ENCODE measurements at regions not wholly inside any gene's neighbourhood (a gene's known extent, or its start where the extent isn't known, plus 50 kb on each side); places are given as distances from the start of the nearest gene placed in this dataset.

GRCh38 chr6:137343241-137343640, 124.1 kb upstream of the IFNGR1 start:
- POLR2A ChIA-PET = no interaction called here
- intact Hi-C loops (cut with micrococcal nuclease) = loop anchor here (10.0 kb wide), 1 partner anchor 302 kb away; no protein-coding TSS in a partner anchor
- no peak for TF ChIP-seq CTCF (IDR thresholded peaks at IDR 0.05)
- Mint-ChIP-seq H3K27me3 (no peaks in the 10 kb centered on the region), H3K27ac (no peak overlapping the region), H3K9me3 (no peaks in the 10 kb centered on the region), H3K4me3 (peak overlapping the region; percentile 65), H3K36me3 (ENCODE audit: low read depth) (no peaks in the 10 kb centered on the region), H3K4me1 (ENCODE audit: low read depth) (peaks cover 5% of the 10 kb centered on the region)
- CTCF ChIA-PET = interaction anchor here (1.1 to 4.0 kb wide), 4 partner anchors 11 to 246 kb away, joined by 3 to 46 read pairs (median 10); no protein-coding TSS in a partner anchor
- ATAC-seq (no peak), DNase-seq (no peak)

GRCh38 chr6:137342607-137343190, 123.5 kb upstream of the IFNGR1 start:
- ATAC-seq (no peak), DNase-seq (no peak)
- TF ChIP-seq CTCF (IDR thresholded peaks at IDR 0.05) = no peak
- intact Hi-C loops (cut with micrococcal nuclease) = loop anchor here (1.0 to 10.0 kb wide), 2 partner anchors 73 to 302 kb away; no protein-coding TSS in a partner anchor
- POLR2A ChIA-PET = no interaction called here
- peak overlapping the region; percentile 7 for H3K27ac Mint-ChIP-seq
- H3K36me3 Mint-ChIP-seq (ENCODE audit: low read depth) = no peaks in the 10 kb centered on the region
- no peaks in the 10 kb centered on the region for H3K27me3 Mint-ChIP-seq
- peak overlapping the region; percentile 65 for H3K4me3 Mint-ChIP-seq
- peaks cover 5% of the 10 kb centered on the region for H3K4me1 Mint-ChIP-seq (ENCODE audit: low read depth)
- CTCF ChIA-PET = interaction anchor here (0.9 to 4.0 kb wide), 16 partner anchors 10 to 665 kb away, joined by 3 to 46 read pairs (median 4); no protein-coding TSS in a partner anchor
- H3K9me3 Mint-ChIP-seq = no peaks in the 10 kb centered on the region

GRCh38 chr6:137341681-137342195, 122.6 kb upstream of the IFNGR1 start:
- CTCF ChIA-PET = interaction anchor here (0.9 to 4.0 kb wide), 17 partner anchors 8 to 666 kb away, joined by 3 to 46 read pairs (median 3); no protein-coding TSS in a partner anchor
- Mint-ChIP-seq H3K9me3 (no peaks in the 10 kb centered on the region), H3K27me3 (no peaks in the 10 kb centered on the region), H3K36me3 (ENCODE audit: low read depth) (no peaks in the 10 kb centered on the region), H3K27ac (no peak overlapping the region), H3K4me3 (peak overlapping the region; percentile 65), H3K4me1 (ENCODE audit: low read depth) (peaks cover 5% of the 10 kb centered on the region)
- peak; percentile 57 for TF ChIP-seq CTCF (IDR thresholded peaks at IDR 0.05)
- ATAC-seq (peak; percentile 49), DNase-seq (peak; percentile 54)
- intact Hi-C loops (cut with micrococcal nuclease) = loop anchor here (1.0 to 10.0 kb wide), 2 partner anchors 74 to 303 kb away; no protein-coding TSS in a partner anchor
- POLR2A ChIA-PET = no interaction called here

- Mint-ChIP-seq H3K27ac (no peak overlapping the region), H3K36me3 (ENCODE audit: low read depth) (no peaks in the 10 kb centered on the region), H3K9me3 (no peaks in the 10 kb centered on the region), H3K4me1 (ENCODE audit: low read depth) (peaks cover 5% of the 10 kb centered on the region), H3K4me3 (no peak overlapping the region), H3K27me3 (no peaks in the 10 kb centered on the region)
- no peak for TF ChIP-seq CTCF (IDR thresholded peaks at IDR 0.05)
- POLR2A ChIA-PET = no interaction called here
- no peak for ATAC-seq
- no peak for DNase-seq
- intact Hi-C loops (cut with micrococcal nuclease) = loop anchor here (10.0 kb wide), 1 partner anchor 305 kb away; no protein-coding TSS in a partner anchor
- CTCF ChIA-PET = interaction anchor here (0.6 to 2.3 kb wide), 5 partner anchors 26 to 302 kb away, joined by 3 to 6 read pairs (median 4); no protein-coding TSS in a partner anchor
Measured at GRCh38 chr6:137339929-137340559, 120.9 kb upstream of the IFNGR1 start.

- Mint-ChIP-seq H3K27me3 (peaks cover 2% of the 10 kb centered on the region), H3K4me1 (ENCODE audit: low read depth) (no peaks in the 10 kb centered on the region), H3K27ac (no peak overlapping the region), H3K9me3 (no peaks in the 10 kb centered on the region), H3K36me3 (ENCODE audit: low read depth) (no peaks in the 10 kb centered on the region), H3K4me3 (no peak overlapping the region)
- ChIA-PET POLR2A (no interaction called here), CTCF (no interaction called here)
- no peak for TF ChIP-seq CTCF (IDR thresholded peaks at IDR 0.05)
- ATAC-seq (no peak), DNase-seq (no peak)
- intact Hi-C loops (cut with micrococcal nuclease) = no loop called here
Measured at GRCh38 chr6:137334884-137335283, 115.7 kb upstream of the IFNGR1 start.
